ENCODE measurements at regions not wholly inside any gene's neighbourhood (a gene's known extent, or its start where the extent isn't known, plus 50 kb on each side); places are given as distances from the start of the nearest gene placed in this dataset.

GRCh38 chrX:131837325-131837724 lies 185.8 kb upstream of the STK26 start:
- no peak for FAIRE-seq
- no TSS peak for BruUV-seq (replicated peaks)

More at GRCh38 chrX:131837325-131837724, 185.8 kb upstream of the STK26 start:
- Histone ChIP-seq H3K9ac (replicated peaks; ENCODE audit: extremely low read depth, insufficient read depth, low read length) (no peak overlapping the region), H2AFZ (ENCODE audit: low read depth, low read length) (no peak overlapping the region), H3K79me2 (ENCODE audit: control insufficient read depth, insufficient read depth, low read length) (no peaks in the 10 kb centered on the region), H3K4me1 (ENCODE audit: control insufficient read depth, extremely low read depth, insufficient read depth, low read length) (peaks cover 7% of the 10 kb centered on the region), H3K4me2 (ENCODE audit: insufficient read depth, low read length) (no peak overlapping the region), H3K4me3 (replicated peaks in 1 of 3; ENCODE audit: insufficient read depth in 1 of 3, low read depth in 1 of 3, low read length in 3 of 3) (no peak overlapping the region), H3K27ac (ENCODE audit: insufficient read depth, low read depth, low read length) (no peak overlapping the region), H4K20me1 (replicated peaks; ENCODE audit: control insufficient read depth, extremely low read depth, insufficient read depth, low read length) (no peaks in the 10 kb centered on the region), H3K36me3 (ENCODE audit: control insufficient read depth in 2 of 2, extremely low read depth in 1 of 2, insufficient read depth in 2 of 2, low read length in 2 of 2) (no peaks in the 10 kb centered on the region), H3K9me3 (replicated peaks; ENCODE audit: control insufficient read depth, insufficient read depth, low read length) (no peaks in the 10 kb centered on the region), H3K27me3 (ENCODE audit: control insufficient read depth in 2 of 2, insufficient read depth in 2 of 2, low read length in 2 of 2) (no peaks in the 10 kb centered on the region), H3K9me1 (replicated peaks; ENCODE audit: control insufficient read depth, extremely low read depth, insufficient read depth, low read length) (no peaks in the 10 kb centered on the region)
- ChIA-PET CTCF (interaction anchor here (1.2 to 1.4 kb wide), 2 partner anchors 234 to 382 kb away, joined by 3 read pairs; partner anchors contain the start of gene RAP2C), POLR2A (no interaction called here)
- DNase-seq (ENCODE audit: low read depth, low spot score), result no peak
- dilution Hi-C loops (cut with MboI; ENCODE audit: extremely low pct_ligation_motif_present, low sequenced_read_pairs), result no loop called here
- intact Hi-C loops (cut with micrococcal nuclease), result loop anchor here (10.0 kb wide), 1 partner anchor 647 kb away; the partner anchor contains the start of gene MBNL3
- TF ChIP-seq GATA2 (IDR thresholded peaks at IDR 0.05; ENCODE audit: insufficient read depth, insufficient read length, low read depth, low read length) (no peak), POLR2AphosphoS5 (IDR thresholded peaks at IDR 0.05; ENCODE audit: insufficient read depth, low read depth, low read length) (no peak), CTCF (IDR thresholded peaks at IDR 0.05; ENCODE audit: extremely low read depth in 1 of 2, insufficient read depth in 1 of 2, low read depth in 1 of 2, low read length in 2 of 2) (no peak), JUN (IDR thresholded peaks at IDR 0.05; ENCODE audit: borderline replicate concordance, insufficient read depth, insufficient read length, low read depth) (no peak), FOS (IDR thresholded peaks at IDR 0.05; ENCODE audit: borderline replicate concordance, insufficient read depth, low read length) (no peak), MAX (IDR thresholded peaks at IDR 0.05; ENCODE audit: insufficient read depth, insufficient read length) (no peak), EZH2 (IDR thresholded peaks at IDR 0.05; ENCODE audit: borderline replicate concordance, low read depth, low read length, severe bottlenecking) (no peak), POLR2A (IDR thresholded peaks at IDR 0.05; ENCODE audit: low read depth, low read length) (no peak), MYC (IDR thresholded peaks at IDR 0.05; ENCODE audit: low read depth, low read length) (no peak)

All from endothelial cell of umbilical vein (primary cell).